ENCODE measurements at regions not wholly inside any gene's neighbourhood (a gene's known extent, or its start where the extent isn't known, plus 50 kb on each side); places are given as distances from the start of the nearest gene placed in this dataset.

DNA sequence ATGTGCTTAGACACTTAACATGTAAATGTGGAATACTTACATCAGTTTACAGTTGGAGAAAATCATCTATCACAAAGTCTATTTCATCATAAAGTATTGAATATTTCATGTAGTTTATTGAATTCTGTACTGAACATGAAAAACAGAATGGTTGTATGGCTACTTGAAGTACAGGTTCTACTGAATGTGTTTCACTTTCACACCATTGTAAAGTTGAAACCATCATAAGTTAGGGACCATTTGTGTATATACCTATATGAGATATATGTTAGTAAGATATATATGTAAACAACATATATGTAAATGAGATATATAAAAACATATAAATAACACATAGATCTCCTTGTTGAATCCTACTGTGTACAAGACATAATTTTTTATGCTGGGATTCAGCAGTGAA is 63.0 kb upstream of the TAF11L2 start:
- no peak for TF ChIP-seq EP300 (IDR thresholded peaks at IDR 0.05)
- TF ChIP-seq CTCF (IDR thresholded peaks at IDR 0.05), result no peak
- TF ChIP-seq POLR2A (IDR thresholded peaks at IDR 0.05), result no peak
- no peak overlapping the region for H3K27ac ChIP-seq
- no peaks in the 10 kb centered on the region for H3K9me3 ChIP-seq
- peaks cover 2% of the 10 kb centered on the region for H3K4me1 ChIP-seq (ENCODE audit: insufficient read depth)
- H3K27me3 ChIP-seq, result no peaks in the 10 kb centered on the region
- H3K4me3 ChIP-seq, result no peak overlapping the region
- DNase-seq, result no peak
- intact Hi-C loops (cut with DNase I), result no loop called here
- no peaks in the 10 kb centered on the region for H3K36me3 ChIP-seq

- Histone ChIP-seq H3K27me3 (no peaks in the 10 kb centered on the region), H3K36me3 (no peaks in the 10 kb centered on the region), H3K4me3 (no peak overlapping the region), H3K27ac (no peak overlapping the region), H3K4me1 (ENCODE audit: insufficient read depth) (peaks cover 2% of the 10 kb centered on the region), H3K9me3 (no peaks in the 10 kb centered on the region)
- DNase-seq, result no peak
- WGBS, 3 donors, result 66 to 89% (median 70%) methylated on average over 4 of the region's 4 CpGs
- intact Hi-C loops (cut with DNase I), result no loop called here
- TF ChIP-seq EP300 (IDR thresholded peaks at IDR 0.05) (no peak), CTCF (IDR thresholded peaks at IDR 0.05) (no peak), POLR2A (IDR thresholded peaks at IDR 0.05) (no peak)
Observed at GRCh38 chr5:17436350-17436749, 61.7 kb upstream of the TAF11L2 start.

GRCh38 chr5:17436761-17437221 is 61.2 kb upstream of the TAF11L2 start:
- no peaks in the 10 kb centered on the region for H3K36me3 ChIP-seq
- peaks cover 2% of the 10 kb centered on the region for H3K4me1 ChIP-seq (ENCODE audit: insufficient read depth)
- no peak for DNase-seq
- no peaks in the 10 kb centered on the region for H3K9me3 ChIP-seq
- H3K27me3 ChIP-seq, result no peaks in the 10 kb centered on the region
- intact Hi-C loops (cut with DNase I), result no loop called here
- TF ChIP-seq POLR2A (IDR thresholded peaks at IDR 0.05), result no peak
- TF ChIP-seq EP300 (IDR thresholded peaks at IDR 0.05), result no peak
- no peak overlapping the region for H3K27ac ChIP-seq
- no peak overlapping the region for H3K4me3 ChIP-seq
- 47 to 52% (median 49%) methylated on average over 4 of the region's 4 CpGs for WGBS, 3 donors

GRCh38 chr5:17438027-17438426 is 60.0 kb upstream of the TAF11L2 start:
- TF ChIP-seq CTCF (IDR thresholded peaks at IDR 0.05) (no peak), EP300 (IDR thresholded peaks at IDR 0.05) (no peak), POLR2A (IDR thresholded peaks at IDR 0.05) (no peak)
- H3K27me3 ChIP-seq, result no peaks in the 10 kb centered on the region
- no peak for DNase-seq
- no peaks in the 10 kb centered on the region for H3K9me3 ChIP-seq
- 94 to 97% (median 95%) methylated on average over 4 of the region's 4 CpGs for WGBS, 3 donors
- intact Hi-C loops (cut with DNase I), result no loop called here
- H3K4me1 ChIP-seq (ENCODE audit: insufficient read depth), result peaks cover 2% of the 10 kb centered on the region
- no peak overlapping the region for H3K4me3 ChIP-seq
- H3K27ac ChIP-seq, result no peak overlapping the region
- H3K36me3 ChIP-seq, result no peaks in the 10 kb centered on the region

- Histone ChIP-seq H3K27me3 (no peaks in the 10 kb centered on the region), H3K4me3 (no peak overlapping the region), H3K36me3 (no peaks in the 10 kb centered on the region), H3K4me1 (ENCODE audit: insufficient read depth) (no peaks in the 10 kb centered on the region), H3K9me3 (no peaks in the 10 kb centered on the region), H3K27ac (no peak overlapping the region)
- TF ChIP-seq CTCF (IDR thresholded peaks at IDR 0.05) (no peak), POLR2A (IDR thresholded peaks at IDR 0.05) (no peak), EP300 (IDR thresholded peaks at IDR 0.05) (no peak)
- no peak for DNase-seq
- intact Hi-C loops (cut with DNase I), result no loop called here
Observed at GRCh38 chr5:17439956-17440355, 58.1 kb upstream of the TAF11L2 start.

Data from ovary (tissue), 7 donors.